ENCODE measurements at regions not wholly inside any gene's neighbourhood (a gene's known extent, or its start where the extent isn't known, plus 50 kb on each side); places are given as distances from the start of the nearest gene placed in this dataset.

DNA sequence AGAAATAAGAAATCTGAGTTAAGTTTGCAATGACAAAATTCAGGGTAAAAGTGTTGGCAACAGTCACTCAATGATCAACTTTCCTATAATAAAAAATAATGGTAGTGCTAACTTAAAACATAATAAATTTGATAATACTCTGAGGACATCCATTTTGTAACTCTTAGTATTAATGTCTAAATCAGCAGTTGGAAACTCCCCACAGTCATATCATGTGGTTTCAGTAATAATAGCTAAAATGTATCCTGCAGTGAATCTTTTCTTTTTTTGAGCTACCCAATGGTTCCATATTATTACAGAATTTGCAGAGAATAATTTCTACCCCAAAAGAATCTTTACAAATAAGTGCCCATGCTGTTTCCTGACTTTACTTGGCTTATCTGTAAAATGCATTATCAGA is 286.7 kb downstream of the PTPRC start:
- no peak for DNase-seq
- H3K27ac ChIP-seq, result no peak overlapping the region
- H3K4me1 ChIP-seq, result 0 out of 2 replicates have a peak, but pooled peaks cover 2% of the 10 kb centered on the region
- H3K9me3 ChIP-seq (replicated peaks), result no peaks in the 10 kb centered on the region
- no peaks in the 10 kb centered on the region for H3K27me3 ChIP-seq
- H3K36me3 ChIP-seq, result no peaks in the 10 kb centered on the region
- no peak overlapping the region for H3K4me3 ChIP-seq

DNA sequence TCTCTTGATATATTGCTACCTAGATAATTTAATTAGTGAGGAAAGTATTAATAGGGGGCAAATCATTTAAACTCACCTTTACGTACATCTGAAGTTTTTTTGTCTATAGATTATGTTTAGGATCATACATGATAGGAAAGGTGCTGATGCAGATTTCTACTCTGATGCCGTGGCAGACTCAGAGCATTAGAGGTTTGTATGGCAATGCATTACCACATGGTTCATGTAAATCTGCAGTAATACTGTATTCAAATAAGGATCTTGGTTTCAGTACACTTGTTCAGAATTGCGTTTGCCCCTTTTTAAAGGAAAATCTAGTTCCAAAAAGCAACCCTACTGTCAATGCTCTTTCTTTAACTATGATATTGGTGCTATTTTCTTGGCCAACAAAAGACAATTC is 288.3 kb downstream of the PTPRC start:
- H3K4me1 ChIP-seq, result peaks cover 2% of the 10 kb centered on the region; the same call in 1 of the 2 replicates
- no peak overlapping the region for H3K4me3 ChIP-seq
- no peak for DNase-seq
- H3K9me3 ChIP-seq (replicated peaks), result no peaks in the 10 kb centered on the region
- no peaks in the 10 kb centered on the region for H3K27me3 ChIP-seq
- H3K36me3 ChIP-seq, result no peaks in the 10 kb centered on the region
- no peak overlapping the region for H3K27ac ChIP-seq

DNA sequence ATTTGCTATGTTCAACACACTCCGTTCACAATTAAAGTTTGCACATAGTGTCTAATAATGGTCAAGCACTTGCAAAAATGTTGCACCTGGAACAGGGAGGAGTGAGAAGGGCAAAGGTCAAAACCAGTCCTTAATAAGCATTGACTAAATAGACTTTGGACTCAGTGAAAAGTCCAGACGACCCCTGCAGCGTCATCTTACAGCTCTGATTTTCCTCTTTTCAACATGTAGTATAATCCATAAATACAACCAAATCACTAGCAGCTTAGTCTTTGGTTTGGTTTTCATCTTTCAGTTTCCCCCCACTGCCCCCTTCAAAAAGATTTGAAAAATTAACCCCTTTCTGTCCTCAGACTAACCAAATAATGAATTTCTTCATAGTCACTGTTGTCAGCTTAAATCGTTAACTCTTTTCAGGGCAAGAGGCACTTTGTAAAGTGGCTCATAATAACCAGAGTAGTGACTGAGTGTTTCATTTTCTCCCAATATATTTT is 290.3 kb downstream of the PTPRC start:
- H3K27me3 ChIP-seq, result no peaks in the 10 kb centered on the region
- no peaks in the 10 kb centered on the region for H3K9me3 ChIP-seq (replicated peaks)
- peaks cover 2% of the 10 kb centered on the region; the same call in 1 of the 2 replicates for H3K4me1 ChIP-seq
- no peak overlapping the region for H3K4me3 ChIP-seq
- H3K27ac ChIP-seq, result no peak overlapping the region; the same call in 1 of the 2 replicates
- H3K36me3 ChIP-seq, result no peaks in the 10 kb centered on the region
- peak in 1 of 2 experiments; percentile 1 for DNase-seq

DNA sequence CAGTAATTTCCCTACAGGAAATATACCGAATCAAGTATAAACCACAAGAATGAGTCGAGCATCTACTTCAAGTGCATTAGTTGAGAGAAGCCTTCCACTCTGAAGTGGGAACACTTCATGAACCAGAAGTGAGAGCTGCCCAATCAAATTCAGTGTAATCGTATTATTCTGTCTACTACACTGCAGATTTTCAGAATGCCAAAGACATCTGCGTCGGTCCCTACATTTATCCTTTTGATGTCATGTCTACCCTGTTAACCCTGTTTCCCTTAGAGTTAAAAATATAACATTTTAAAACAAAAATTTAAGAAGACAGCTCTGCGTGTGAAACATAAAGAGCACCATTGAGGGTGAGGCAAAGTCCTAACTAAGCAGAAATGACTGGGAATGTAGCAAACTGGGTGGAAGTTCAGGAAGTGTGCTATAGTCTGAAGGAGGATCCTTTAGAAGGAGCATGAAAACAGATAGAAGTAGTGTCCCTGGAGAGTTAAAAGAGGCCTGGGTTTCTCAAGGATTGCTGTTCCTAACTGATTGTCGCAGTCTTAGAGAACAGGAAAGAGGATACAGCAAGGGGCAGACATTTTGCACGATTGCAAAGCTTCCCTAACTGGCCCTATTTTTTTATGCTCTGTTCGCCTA is 291.2 kb downstream of the PTPRC start:
- Histone ChIP-seq H3K27me3 (no peaks in the 10 kb centered on the region), H3K4me1 (peaks cover 2% of the 10 kb centered on the region; the same call in 1 of the 2 replicates), H3K36me3 (no peaks in the 10 kb centered on the region), H3K27ac (peak overlapping the region; percentile 77), H3K4me3 (peak overlapping the region; percentile 51), H3K9me3 (replicated peaks) (no peaks in the 10 kb centered on the region)
- DNase-seq, result peak; percentile 7 to 52

GRCh38 chr1:198932351-198932991 is 293.6 kb downstream of the PTPRC start:
- H3K9me3 ChIP-seq (replicated peaks), result no peaks in the 10 kb centered on the region
- H3K27ac ChIP-seq, result no peak overlapping the region
- H3K27me3 ChIP-seq, result no peaks in the 10 kb centered on the region
- no peaks in the 10 kb centered on the region for H3K36me3 ChIP-seq
- DNase-seq, result no peak
- H3K4me1 ChIP-seq, result peaks cover 2% of the 10 kb centered on the region; the same call in 1 of the 2 replicates
- no peak overlapping the region for H3K4me3 ChIP-seq

- Histone ChIP-seq H3K4me3 (no peak overlapping the region), H3K9me3 (replicated peaks) (no peaks in the 10 kb centered on the region), H3K27ac (no peak overlapping the region), H3K27me3 (no peaks in the 10 kb centered on the region), H3K4me1 (peaks cover 2% of the 10 kb centered on the region; the same call in 1 of the 2 replicates), H3K36me3 (no peaks in the 10 kb centered on the region)
- DNase-seq, result no peak
Measured at GRCh38 chr1:198933515-198934222, 294.8 kb downstream of the PTPRC start.

- peak overlapping the region; percentile 61 for H3K4me3 ChIP-seq
- H3K36me3 ChIP-seq, result no peaks in the 10 kb centered on the region
- no peaks in the 10 kb centered on the region for H3K27me3 ChIP-seq
- H3K4me1 ChIP-seq, result peaks cover 2% of the 10 kb centered on the region; the same call in 1 of the 2 replicates
- no peak for DNase-seq
- no peaks in the 10 kb centered on the region for H3K9me3 ChIP-seq (replicated peaks)
- H3K27ac ChIP-seq, result peak overlapping the region; percentile 39
Measured at GRCh38 chr1:198934426-198934825, 295.6 kb downstream of the PTPRC start.

GRCh38 chr1:198934901-198935305 is 296.1 kb downstream of the PTPRC start:
- peak overlapping the region; percentile 39 for H3K27ac ChIP-seq
- H3K36me3 ChIP-seq, result no peaks in the 10 kb centered on the region
- DNase-seq, result peak; percentile 5 to 23
- H3K27me3 ChIP-seq, result no peaks in the 10 kb centered on the region
- H3K4me3 ChIP-seq, result peak overlapping the region; percentile 61
- no peaks in the 10 kb centered on the region for H3K9me3 ChIP-seq (replicated peaks)
- no peaks in the 10 kb centered on the region; the same call in 1 of the 2 replicates for H3K4me1 ChIP-seq

DNA sequence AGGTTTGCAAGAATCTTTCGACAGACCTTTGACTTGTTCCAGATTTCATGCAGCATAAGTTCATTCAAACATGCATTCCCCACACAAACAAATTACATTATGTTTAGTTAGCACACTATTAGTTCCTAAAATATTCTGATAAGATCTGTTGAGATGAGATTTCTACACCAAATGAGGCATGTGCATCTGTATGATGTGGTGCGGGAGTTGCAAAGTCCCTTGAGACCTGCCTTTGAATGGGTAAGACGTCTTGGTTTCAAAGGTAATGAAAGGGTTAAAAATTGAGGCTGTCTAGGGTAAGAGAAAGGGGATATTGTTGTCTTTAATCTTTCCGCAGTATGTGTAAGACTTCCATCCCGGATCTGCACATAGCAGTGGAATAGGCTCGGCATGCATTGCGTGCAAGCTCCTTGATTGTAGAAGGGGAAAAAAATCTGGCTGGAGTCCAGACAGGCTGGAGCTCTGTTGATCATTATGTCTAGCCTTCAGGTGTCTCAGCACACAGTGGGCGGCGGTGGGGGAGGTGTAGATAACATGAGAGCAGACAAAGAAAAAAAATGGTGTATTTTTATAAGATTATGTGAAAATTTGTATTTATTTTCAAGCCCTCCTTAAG is 296.6 kb downstream of the PTPRC start:
- Histone ChIP-seq H3K27me3 (no peaks in the 10 kb centered on the region), H3K4me3 (peak overlapping the region; percentile 61), H3K4me1 (no peaks in the 10 kb centered on the region; the same call in 1 of the 2 replicates), H3K9me3 (replicated peaks) (no peaks in the 10 kb centered on the region), H3K27ac (peak overlapping the region; percentile 39), H3K36me3 (no peaks in the 10 kb centered on the region)
- peak; percentile 70 to 80 for DNase-seq

DNA sequence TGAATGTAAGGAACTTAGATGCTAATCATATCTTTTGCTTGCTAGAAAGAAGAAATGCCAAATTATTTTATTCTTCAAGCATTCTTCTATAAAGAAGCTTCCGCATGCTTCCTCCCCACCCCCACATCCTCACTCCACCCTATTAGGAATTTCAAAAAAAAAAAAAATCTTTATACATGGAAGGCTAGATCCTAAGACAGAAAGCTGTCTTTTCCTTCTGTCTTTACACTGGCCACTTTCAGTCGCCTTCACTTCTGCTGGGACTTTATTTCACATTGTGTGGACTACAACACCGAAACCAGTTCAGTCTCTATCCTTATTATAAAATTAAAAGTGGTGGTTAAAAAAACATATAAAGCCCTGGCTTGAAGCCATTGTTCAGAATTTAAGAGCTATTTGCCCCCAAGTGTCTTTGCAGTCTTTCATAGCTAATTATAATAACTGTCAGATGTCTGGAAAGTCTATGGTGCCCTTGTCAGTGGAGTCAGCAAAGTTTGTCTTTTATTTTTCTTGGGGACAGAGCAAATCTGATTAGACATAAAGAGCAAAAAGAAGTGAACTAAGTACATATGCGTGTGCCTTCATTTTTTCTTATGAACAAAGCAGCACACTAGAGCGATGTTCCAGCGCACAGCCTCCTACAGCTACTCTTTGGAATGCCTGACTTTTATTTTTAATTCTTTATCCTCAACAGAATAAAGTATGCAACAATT is 297.7 kb downstream of the PTPRC start:
- Histone ChIP-seq H3K27ac (peak overlapping the region; percentile 33; the same call in 1 of the 2 replicates), H3K36me3 (no peaks in the 10 kb centered on the region), H3K9me3 (replicated peaks) (no peaks in the 10 kb centered on the region), H3K27me3 (no peaks in the 10 kb centered on the region), H3K4me3 (peak overlapping the region; percentile 61), H3K4me1 (no peaks in the 10 kb centered on the region; the same call in 1 of the 2 replicates)
- DNase-seq, result peak; percentile 2 to 20

DNA sequence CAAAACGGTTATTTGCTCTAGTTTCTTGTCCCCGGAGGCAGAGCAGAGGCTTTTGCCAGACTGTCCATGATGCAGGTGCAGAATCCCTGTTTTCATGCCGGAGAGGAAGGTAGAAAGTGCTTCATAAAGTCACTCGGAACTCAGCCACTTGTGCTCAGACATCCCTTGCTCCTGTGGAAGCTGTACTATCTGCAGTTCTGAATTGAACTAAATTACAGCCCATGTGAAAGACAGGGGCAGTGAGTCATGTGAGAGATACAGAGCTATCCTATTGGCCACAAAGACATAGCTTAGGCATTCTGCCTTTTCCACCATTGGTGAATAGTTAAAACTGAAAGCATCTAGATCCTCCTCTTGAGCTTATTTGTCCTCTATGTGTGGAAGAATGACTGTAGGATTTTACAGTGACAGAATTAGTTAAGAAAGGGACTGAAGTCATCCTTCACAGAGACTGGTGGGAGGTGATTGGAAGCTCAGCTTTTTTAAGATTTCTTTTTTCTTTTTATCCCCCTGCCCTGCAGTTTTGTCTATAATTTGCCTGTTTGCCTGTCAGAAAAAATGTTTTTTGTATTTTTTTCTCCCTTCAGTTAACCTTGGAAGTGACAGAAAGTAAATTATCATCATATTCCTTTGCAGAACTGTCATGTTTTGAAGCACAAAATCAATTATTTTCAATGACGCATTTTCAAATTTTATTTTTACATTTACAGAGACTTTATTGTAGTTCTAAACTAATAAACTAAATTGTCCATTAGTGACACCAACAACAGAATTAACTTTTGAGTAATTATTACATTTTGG is 298.6 kb downstream of the PTPRC start:
- no peaks in the 10 kb centered on the region for H3K9me3 ChIP-seq (replicated peaks)
- peak; percentile 52 to 79 for DNase-seq
- H3K4me1 ChIP-seq, result no peaks in the 10 kb centered on the region; the same call in 1 of the 2 replicates
- H3K4me3 ChIP-seq, result peak overlapping the region; percentile 61
- H3K36me3 ChIP-seq, result no peaks in the 10 kb centered on the region
- no peaks in the 10 kb centered on the region for H3K27me3 ChIP-seq
- peak overlapping the region; percentile 33; the same call in 1 of the 2 replicates for H3K27ac ChIP-seq

DNA sequence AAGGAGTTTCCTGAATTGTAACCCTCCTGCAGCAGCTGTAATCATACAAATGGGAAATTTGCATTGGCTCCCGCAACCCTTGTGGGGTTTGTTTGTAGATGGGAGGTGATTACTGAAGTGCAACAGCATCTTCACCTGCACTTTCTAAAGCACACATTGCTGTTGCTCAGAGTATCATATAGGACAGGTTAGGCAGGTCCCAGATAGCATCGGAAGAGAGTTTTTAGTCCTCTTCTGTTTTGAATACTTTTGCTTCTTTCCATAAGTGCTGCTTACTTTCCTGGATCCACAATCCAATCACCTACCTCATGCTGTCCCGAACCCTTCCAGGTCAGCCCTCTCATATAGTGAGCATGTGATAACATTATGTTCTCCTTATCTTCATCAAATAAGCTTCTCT is 300.4 kb downstream of the PTPRC start:
- no peak for DNase-seq
- H3K4me3 ChIP-seq, result no peak overlapping the region

GRCh38 chr1:198939956-198940355 is 301.1 kb downstream of the PTPRC start:
- no peak overlapping the region for H3K27ac ChIP-seq
- no peak for DNase-seq
- no peaks in the 10 kb centered on the region for H3K27me3 ChIP-seq
- H3K4me3 ChIP-seq, result no peak overlapping the region
- H3K9me3 ChIP-seq (replicated peaks), result no peaks in the 10 kb centered on the region
- no peaks in the 10 kb centered on the region for H3K36me3 ChIP-seq
- H3K4me1 ChIP-seq, result no peaks in the 10 kb centered on the region

More for the DNA sequence above, 300.4 kb downstream of the PTPRC start:
- H3K9me3 ChIP-seq (replicated peaks), result no peaks in the 10 kb centered on the region
- no peaks in the 10 kb centered on the region for H3K36me3 ChIP-seq
- H3K4me1 ChIP-seq, result no peaks in the 10 kb centered on the region
- no peak overlapping the region for H3K27ac ChIP-seq
- no peaks in the 10 kb centered on the region for H3K27me3 ChIP-seq

Data from SJCRH30 (cell line).